ENCODE measurements at regions not wholly inside any gene's neighbourhood (a gene's known extent, or its start where the extent isn't known, plus 50 kb on each side); places are given as distances from the start of the nearest gene placed in this dataset.
"Not testable (repeated sequence)": the region's sequence is repeated elsewhere in the genome, so short reads cannot be mapped to it uniquely, and the experiment has no call there.

DNA sequence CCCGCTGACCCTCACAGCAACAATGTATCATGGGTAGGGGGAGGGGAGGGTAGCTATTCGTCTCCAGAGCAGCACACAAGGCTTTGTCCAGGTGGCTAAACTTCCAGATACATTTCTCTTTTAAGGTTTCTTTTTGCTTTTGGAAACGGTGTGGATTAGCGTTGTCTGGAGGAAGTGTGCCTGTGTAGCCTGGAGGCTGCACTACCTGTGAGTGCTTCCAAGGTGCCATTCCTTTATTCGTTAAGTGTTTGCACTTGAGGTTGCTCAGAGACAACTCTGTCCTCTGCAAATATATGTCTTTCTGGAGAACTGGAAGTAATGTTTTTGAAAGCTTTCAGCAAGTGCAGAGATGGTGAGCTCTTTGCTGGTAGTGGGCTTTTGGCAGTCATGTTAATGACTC is 53.1 kb downstream of the HSFY1 start:
- H3K27me3 ChIP-seq (replicated peaks in 2 of 5; ENCODE audit: control insufficient read depth in 4 of 5, insufficient read depth in 5 of 5, low read length in 4 of 5); H3K9me3 ChIP-seq (ENCODE audit: control extremely low read depth in 1 of 5, control insufficient read depth in 4 of 5, insufficient read depth in 2 of 5, low read depth in 1 of 5, low read length in 4 of 5); H3K27ac ChIP-seq (ENCODE audit: insufficient read depth in 1 of 2, low read depth in 1 of 2, low read length in 2 of 2, poor library complexity in 1 of 2, severe bottlenecking in 2 of 2); CTCF ChIA-PET; H3K4me3 ChIP-seq (ENCODE audit: control insufficient read depth in 1 of 7, extremely low read depth in 1 of 7, insufficient read depth in 4 of 7, low read depth in 2 of 7, low read length in 6 of 7); POLR2A ChIA-PET; H3K4me1 ChIP-seq (ENCODE audit: control extremely low read depth in 1 of 4, control insufficient read depth in 4 of 4, insufficient read depth in 4 of 4, low read length in 3 of 4); DNase-seq; H3K36me3 ChIP-seq (ENCODE audit: control insufficient read depth in 4 of 4, insufficient read depth in 4 of 4, low read length in 3 of 4): not testable (repeated sequence)
- no CpG with 5 or more reads among the region's 5 CpGs for WGBS (ENCODE audit: insufficient coverage)

DNA sequence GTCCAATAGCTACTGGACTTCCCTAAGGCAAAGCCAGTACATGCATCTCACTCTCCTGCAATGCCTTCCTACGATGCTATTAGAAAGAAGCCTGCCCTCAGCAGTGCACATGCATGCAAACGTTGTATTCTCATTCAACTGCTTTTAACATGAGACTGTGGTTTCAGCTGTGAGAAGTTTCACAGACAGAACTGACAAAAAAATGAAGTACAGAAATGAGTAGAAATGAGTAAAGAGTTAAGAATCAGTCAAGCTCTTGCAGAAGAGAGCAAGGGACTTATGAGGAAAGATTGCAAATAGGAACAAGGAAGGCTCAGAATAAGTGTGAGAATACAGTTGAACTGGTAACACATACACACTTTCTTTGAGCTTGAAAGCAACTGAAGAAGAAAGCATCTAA is 54.8 kb downstream of the HSFY1 start:
- WGBS (ENCODE audit: insufficient coverage) = no CpG with 5 or more reads among the region's 2 CpGs
- DNase-seq; H3K4me3 ChIP-seq (ENCODE audit: control insufficient read depth in 1 of 7, extremely low read depth in 1 of 7, insufficient read depth in 4 of 7, low read depth in 2 of 7, low read length in 6 of 7); H3K9me3 ChIP-seq (ENCODE audit: control extremely low read depth in 1 of 5, control insufficient read depth in 4 of 5, insufficient read depth in 2 of 5, low read depth in 1 of 5, low read length in 4 of 5); H3K27me3 ChIP-seq (replicated peaks in 2 of 5; ENCODE audit: control insufficient read depth in 4 of 5, insufficient read depth in 5 of 5, low read length in 4 of 5); H3K36me3 ChIP-seq (ENCODE audit: control insufficient read depth in 4 of 4, insufficient read depth in 4 of 4, low read length in 3 of 4); POLR2A ChIA-PET; H3K4me1 ChIP-seq (ENCODE audit: control extremely low read depth in 1 of 4, control insufficient read depth in 4 of 4, insufficient read depth in 4 of 4, low read length in 3 of 4); CTCF ChIA-PET; H3K27ac ChIP-seq (ENCODE audit: insufficient read depth in 1 of 2, low read depth in 1 of 2, low read length in 2 of 2, poor library complexity in 1 of 2, severe bottlenecking in 2 of 2): not testable (repeated sequence)

DNA sequence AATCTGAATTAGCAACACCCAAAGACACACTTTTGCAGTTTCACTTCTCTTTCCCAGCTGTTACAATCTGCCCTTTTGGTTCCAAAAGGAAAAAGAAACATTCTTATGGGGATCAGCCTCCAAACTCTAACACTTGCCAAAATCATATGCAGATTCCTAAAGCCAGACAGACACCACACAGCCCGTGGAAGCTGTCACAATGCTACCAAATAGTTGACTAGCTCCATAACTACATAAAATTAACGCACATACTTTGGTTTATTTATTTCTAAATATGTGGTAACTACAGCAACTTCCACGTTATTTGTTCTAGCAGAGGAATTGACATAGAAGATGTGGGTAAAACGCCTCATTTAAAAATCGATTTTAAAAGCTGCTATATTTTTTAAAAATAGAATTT is 59.7 kb downstream of the HSFY1 start:
- H3K36me3 ChIP-seq (ENCODE audit: control insufficient read depth in 4 of 4, insufficient read depth in 4 of 4, low read length in 3 of 4); H3K27me3 ChIP-seq (replicated peaks in 2 of 5; ENCODE audit: control insufficient read depth in 4 of 5, insufficient read depth in 5 of 5, low read length in 4 of 5); H3K27ac ChIP-seq (ENCODE audit: insufficient read depth in 1 of 2, low read depth in 1 of 2, low read length in 2 of 2, poor library complexity in 1 of 2, severe bottlenecking in 2 of 2); POLR2A ChIA-PET; H3K4me1 ChIP-seq (ENCODE audit: control extremely low read depth in 1 of 4, control insufficient read depth in 4 of 4, insufficient read depth in 4 of 4, low read length in 3 of 4); H3K9me3 ChIP-seq (ENCODE audit: control extremely low read depth in 1 of 5, control insufficient read depth in 4 of 5, insufficient read depth in 2 of 5, low read depth in 1 of 5, low read length in 4 of 5); DNase-seq; H3K4me3 ChIP-seq (ENCODE audit: control insufficient read depth in 1 of 7, extremely low read depth in 1 of 7, insufficient read depth in 4 of 7, low read depth in 2 of 7, low read length in 6 of 7); CTCF ChIA-PET: not testable (repeated sequence)
- no CpG with 5 or more reads among the region's 5 CpGs for WGBS (ENCODE audit: insufficient coverage)

DNA sequence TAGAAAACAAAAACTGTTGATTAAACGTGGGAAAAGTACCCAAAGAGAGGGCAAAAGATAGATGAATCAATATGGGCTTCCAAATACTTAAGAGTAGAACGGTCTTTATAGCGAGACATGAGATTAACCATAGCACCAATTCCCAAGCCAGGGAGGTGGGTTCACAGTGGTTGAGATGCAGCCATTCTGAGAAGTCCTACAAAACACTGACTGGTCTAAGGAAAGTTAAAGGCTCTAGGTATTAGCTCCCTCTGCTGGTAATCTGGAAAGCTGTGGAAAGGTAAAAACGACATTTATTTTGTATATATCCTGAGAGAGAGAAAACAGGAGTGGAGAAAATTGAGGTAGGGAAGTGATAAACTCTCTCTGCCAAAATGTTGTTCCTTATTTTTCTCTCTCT is 61.7 kb downstream of the HSFY1 start:
- H3K27me3 ChIP-seq (replicated peaks in 2 of 5; ENCODE audit: control insufficient read depth in 4 of 5, insufficient read depth in 5 of 5, low read length in 4 of 5); H3K9me3 ChIP-seq (ENCODE audit: control extremely low read depth in 1 of 5, control insufficient read depth in 4 of 5, insufficient read depth in 2 of 5, low read depth in 1 of 5, low read length in 4 of 5); H3K4me3 ChIP-seq (ENCODE audit: control insufficient read depth in 1 of 7, extremely low read depth in 1 of 7, insufficient read depth in 4 of 7, low read depth in 2 of 7, low read length in 6 of 7); CTCF ChIA-PET; H3K36me3 ChIP-seq (ENCODE audit: control insufficient read depth in 4 of 4, insufficient read depth in 4 of 4, low read length in 3 of 4); DNase-seq; H3K4me1 ChIP-seq (ENCODE audit: control extremely low read depth in 1 of 4, control insufficient read depth in 4 of 4, insufficient read depth in 4 of 4, low read length in 3 of 4); POLR2A ChIA-PET; H3K27ac ChIP-seq (ENCODE audit: insufficient read depth in 1 of 2, low read depth in 1 of 2, low read length in 2 of 2, poor library complexity in 1 of 2, severe bottlenecking in 2 of 2): not testable (repeated sequence)
- no CpG with 5 or more reads among the region's 4 CpGs for WGBS (ENCODE audit: insufficient coverage)

DNA sequence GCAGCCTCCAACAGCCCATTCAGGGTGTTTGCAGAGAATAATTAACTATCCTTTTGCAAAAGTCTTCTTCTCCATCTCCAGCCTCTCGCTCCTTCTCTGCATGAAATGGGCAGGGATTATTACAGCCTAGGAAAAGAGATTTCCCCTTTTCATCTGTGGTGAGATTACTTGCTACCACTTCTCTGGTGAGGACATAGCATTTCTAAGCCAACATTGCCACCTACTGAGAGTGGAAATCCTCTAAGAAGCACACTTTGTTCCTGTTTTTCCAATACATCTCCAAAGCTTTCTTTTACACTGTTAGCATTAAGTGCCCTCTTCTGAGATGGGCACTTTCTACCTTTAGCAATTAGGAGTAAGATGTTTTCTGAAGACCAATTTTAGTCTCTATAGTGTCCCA is 69.3 kb downstream of the HSFY1 start:
- DNase-seq; H3K9me3 ChIP-seq (ENCODE audit: control extremely low read depth in 1 of 5, control insufficient read depth in 4 of 5, insufficient read depth in 2 of 5, low read depth in 1 of 5, low read length in 4 of 5); H3K4me1 ChIP-seq (ENCODE audit: control extremely low read depth in 1 of 4, control insufficient read depth in 4 of 4, insufficient read depth in 4 of 4, low read length in 3 of 4); H3K27ac ChIP-seq (ENCODE audit: insufficient read depth in 1 of 2, low read depth in 1 of 2, low read length in 2 of 2, poor library complexity in 1 of 2, severe bottlenecking in 2 of 2); H3K4me3 ChIP-seq (ENCODE audit: control insufficient read depth in 1 of 7, extremely low read depth in 1 of 7, insufficient read depth in 4 of 7, low read depth in 2 of 7, low read length in 6 of 7); H3K36me3 ChIP-seq (ENCODE audit: control insufficient read depth in 4 of 4, insufficient read depth in 4 of 4, low read length in 3 of 4); CTCF ChIA-PET; POLR2A ChIA-PET; H3K27me3 ChIP-seq (replicated peaks in 2 of 5; ENCODE audit: control insufficient read depth in 4 of 5, insufficient read depth in 5 of 5, low read length in 4 of 5): not testable (repeated sequence)
- no CpG with 5 or more reads among the region's 1 CpG for WGBS (ENCODE audit: insufficient coverage)

DNA sequence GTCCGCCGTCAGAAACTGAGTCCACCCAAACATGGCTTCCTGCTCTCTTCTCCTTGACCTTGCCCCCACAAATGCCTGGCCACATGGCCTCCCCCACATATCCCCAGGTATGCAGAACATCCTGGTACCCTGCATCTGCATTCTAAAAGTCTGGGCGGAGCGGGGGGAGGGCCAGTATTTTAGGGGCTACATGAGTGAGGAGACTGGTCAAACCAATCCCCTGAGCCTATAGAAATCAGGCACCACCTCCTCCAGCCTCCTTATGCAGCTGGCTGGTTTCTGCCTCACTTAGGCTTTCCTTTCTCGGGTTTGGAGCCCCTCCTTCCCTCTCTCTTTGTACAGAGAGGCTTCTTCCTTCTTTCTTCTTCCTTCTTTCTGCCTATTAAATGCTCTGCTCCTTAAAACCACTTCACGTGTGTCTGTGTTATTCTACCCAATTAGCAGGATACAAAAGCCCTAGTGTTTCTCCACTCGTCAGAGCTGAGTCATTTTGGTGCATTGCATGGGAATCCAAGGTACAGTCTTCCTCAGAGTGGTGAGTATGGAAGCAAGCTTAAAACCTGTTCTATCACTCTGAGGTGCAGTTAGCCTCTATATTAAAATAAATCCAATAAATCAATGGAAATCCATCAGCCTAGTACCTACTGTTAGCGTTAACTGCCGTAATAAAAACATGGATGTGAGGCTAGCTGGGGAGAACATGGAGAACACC is 83.4 kb downstream of the HSFY1 start:
- CTCF ChIA-PET, POLR2A ChIA-PET: not testable (repeated sequence)
- WGBS (ENCODE audit: insufficient coverage) = no CpG with 5 or more reads among the region's 9 CpGs

DNA sequence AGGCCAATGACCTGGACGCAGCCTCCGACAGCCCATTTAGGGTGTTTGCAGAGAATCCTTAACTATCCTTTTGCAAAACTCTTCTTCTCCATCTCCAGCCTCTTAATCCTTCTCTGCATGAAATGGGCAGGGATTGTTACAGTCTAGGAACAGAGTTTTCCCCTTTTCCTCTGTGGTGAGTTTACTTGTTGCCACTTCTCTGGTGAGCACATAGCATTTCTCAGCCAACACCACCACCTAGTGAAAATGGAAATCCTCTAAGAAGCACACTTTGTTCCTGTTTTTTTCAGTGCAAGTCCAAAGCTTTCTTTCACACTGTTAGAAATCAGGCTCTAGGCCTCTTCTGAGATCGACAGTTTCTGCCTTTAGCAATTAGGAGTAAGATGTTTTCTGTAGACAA is 84.1 kb downstream of the HSFY1 start:
- DNase-seq; POLR2A ChIA-PET; H3K27me3 ChIP-seq (replicated peaks in 2 of 5; ENCODE audit: control insufficient read depth in 4 of 5, insufficient read depth in 5 of 5, low read length in 4 of 5); CTCF ChIA-PET; H3K36me3 ChIP-seq (ENCODE audit: control insufficient read depth in 4 of 4, insufficient read depth in 4 of 4, low read length in 3 of 4); H3K27ac ChIP-seq (ENCODE audit: insufficient read depth in 1 of 2, low read depth in 1 of 2, low read length in 2 of 2, poor library complexity in 1 of 2, severe bottlenecking in 2 of 2); H3K4me3 ChIP-seq (ENCODE audit: control insufficient read depth in 1 of 7, extremely low read depth in 1 of 7, insufficient read depth in 4 of 7, low read depth in 2 of 7, low read length in 6 of 7); H3K4me1 ChIP-seq (ENCODE audit: control extremely low read depth in 1 of 4, control insufficient read depth in 4 of 4, insufficient read depth in 4 of 4, low read length in 3 of 4); H3K9me3 ChIP-seq (ENCODE audit: control extremely low read depth in 1 of 5, control insufficient read depth in 4 of 5, insufficient read depth in 2 of 5, low read depth in 1 of 5, low read length in 4 of 5): not testable (repeated sequence)
- no CpG with 5 or more reads among the region's 3 CpGs for WGBS (ENCODE audit: insufficient coverage)

More for the DNA sequence above, 83.4 kb downstream of the HSFY1 start:
- H3K36me3 ChIP-seq (ENCODE audit: control insufficient read depth in 4 of 4, insufficient read depth in 4 of 4, low read length in 3 of 4); H3K4me1 ChIP-seq (ENCODE audit: control extremely low read depth in 1 of 4, control insufficient read depth in 4 of 4, insufficient read depth in 4 of 4, low read length in 3 of 4); H3K27ac ChIP-seq (ENCODE audit: insufficient read depth in 1 of 2, low read depth in 1 of 2, low read length in 2 of 2, poor library complexity in 1 of 2, severe bottlenecking in 2 of 2); DNase-seq; H3K9me3 ChIP-seq (ENCODE audit: control extremely low read depth in 1 of 5, control insufficient read depth in 4 of 5, insufficient read depth in 2 of 5, low read depth in 1 of 5, low read length in 4 of 5); H3K4me3 ChIP-seq (ENCODE audit: control insufficient read depth in 1 of 7, extremely low read depth in 1 of 7, insufficient read depth in 4 of 7, low read depth in 2 of 7, low read length in 6 of 7); H3K27me3 ChIP-seq (replicated peaks in 2 of 5; ENCODE audit: control insufficient read depth in 4 of 5, insufficient read depth in 5 of 5, low read length in 4 of 5): not testable (repeated sequence)
